GM12874 (cell line): ENCODE measurements at regions not wholly inside any gene's neighbourhood (a gene's known extent, or its start where the extent isn't known, plus 50 kb on each side); places are given as distances from the start of the nearest gene placed in this dataset.

ENCODE experiments used
- CTCF ChIP-seq: IDR thresholded peaks from 2 replicates; pipeline ENCODE4 v1.5.1; 2011; ENCODE audit warnings: low read depth, mild to moderate bottlenecking, control low read depth, low read length, moderate library complexity; ENCODE audit not compliant: insufficient read depth

- no peak for TF ChIP-seq CTCF
Measured at GRCh38 chr18:76757335-76757734, 65.0 kb upstream of the ZNF236 start.

- TF ChIP-seq CTCF: no peak
Measured at GRCh38 chr18:76756531-76757253, 65.7 kb upstream of the ZNF236 start.

GRCh38 chr18:76754351-76754750 lies 68.0 kb upstream of the ZNF236 start:
- TF ChIP-seq CTCF: no peak

- TF ChIP-seq CTCF: no peak
Measured at GRCh38 chr18:76752400-76752799, 70.0 kb upstream of the ZNF236 start.

GRCh38 chr18:76750917-76751890 lies 71.2 kb upstream of the ZNF236 start:
- TF ChIP-seq CTCF: no peak

- no peak for TF ChIP-seq CTCF
Measured at GRCh38 chr18:76750269-76750668, 72.1 kb upstream of the ZNF236 start.

- no peak for TF ChIP-seq CTCF
Measured at GRCh38 chr18:76747676-76748075, 74.7 kb upstream of the ZNF236 start.
